DMS 273 treated with DMSO at 0.1 percent for 48 hours (cell line): ENCODE measurements at regions not wholly inside any gene's neighbourhood (a gene's known extent, or its start where the extent isn't known, plus 50 kb on each side); places are given as distances from the start of the nearest gene placed in this dataset.
"Not testable (repeated sequence)": the region's sequence is repeated elsewhere in the genome, so short reads cannot be mapped to it uniquely, and the experiment has no call there.

Source experiments
- DNase-seq: peaks from one replicate; lab custom pipeline; 2025; lab: John Stamatoyannopoulos, UW

- DNase-seq: no peak
These were observed 130.4 kb upstream of the MEOX2 start for GRCh38 chr7:15816835-15817426.

GRCh38 chr7:15813448-15813847 lies 127.0 kb upstream of the MEOX2 start:
- no peak for DNase-seq

- DNase-seq: not testable (repeated sequence)
These were observed 123.9 kb upstream of the MEOX2 start for GRCh38 chr7:15810383-15810782.

- not testable (repeated sequence) for DNase-seq
These were observed 123.5 kb upstream of the MEOX2 start for GRCh38 chr7:15809936-15810335.

GRCh38 chr7:15805891-15806290 lies 119.4 kb upstream of the MEOX2 start:
- no peak for DNase-seq

- DNase-seq: no peak
These were observed 115.9 kb upstream of the MEOX2 start for GRCh38 chr7:15802425-15802824.

- DNase-seq: no peak
These were observed 115.1 kb upstream of the MEOX2 start for GRCh38 chr7:15801551-15801950.

- no peak for DNase-seq
These were observed 114.6 kb upstream of the MEOX2 start for GRCh38 chr7:15801041-15801440.

GRCh38 chr7:15798081-15798480 lies 111.6 kb upstream of the MEOX2 start:
- DNase-seq: no peak

GRCh38 chr7:15795393-15795792 lies 108.9 kb upstream of the MEOX2 start:
- no peak for DNase-seq

- DNase-seq: no peak
These were observed 108.3 kb upstream of the MEOX2 start for GRCh38 chr7:15794801-15795200.

- DNase-seq: no peak
These were observed 98.2 kb upstream of the MEOX2 start for GRCh38 chr7:15784694-15785030.

GRCh38 chr7:15783987-15784693 lies 97.7 kb upstream of the MEOX2 start:
- no peak for DNase-seq

GRCh38 chr7:15782656-15783055 lies 96.2 kb upstream of the MEOX2 start:
- no peak for DNase-seq

- no peak for DNase-seq
These were observed 95.5 kb upstream of the MEOX2 start for GRCh38 chr7:15781944-15782343.

GRCh38 chr7:15780271-15780670 lies 93.8 kb upstream of the MEOX2 start:
- no peak for DNase-seq

- no peak for DNase-seq
These were observed 91.7 kb upstream of the MEOX2 start for GRCh38 chr7:15778191-15778590.

GRCh38 chr7:15765753-15766152 lies 79.3 kb upstream of the MEOX2 start:
- no peak for DNase-seq

GRCh38 chr7:15764851-15765382 lies 78.4 kb upstream of the MEOX2 start:
- no peak for DNase-seq

GRCh38 chr7:15764010-15764409 lies 77.5 kb upstream of the MEOX2 start:
- no peak for DNase-seq

- no peak for DNase-seq
These were observed 70.8 kb upstream of the MEOX2 start for GRCh38 chr7:15757041-15758000.

GRCh38 chr7:15755061-15755460 lies 68.6 kb upstream of the MEOX2 start:
- DNase-seq: no peak
